GM18519 (cell line): ENCODE measurements at regions not wholly inside any gene's neighbourhood (a gene's known extent, or its start where the extent isn't known, plus 50 kb on each side); places are given as distances from the start of the nearest gene placed in this dataset.

Experiments used
- ATAC-seq: cut with Tn5 transposase; IDR thresholded peaks from one replicate; pipeline ENCODE4 v1.9.1; 2021; ENCODE audit warnings: mild to moderate bottlenecking, moderate library complexity; ENCODE audit not compliant: unreplicated experiment, low FRiP score

GRCh38 chr6:14272737-14273085 lies 155.1 kb downstream of the CD83 start:
- no peak for ATAC-seq

DNA sequence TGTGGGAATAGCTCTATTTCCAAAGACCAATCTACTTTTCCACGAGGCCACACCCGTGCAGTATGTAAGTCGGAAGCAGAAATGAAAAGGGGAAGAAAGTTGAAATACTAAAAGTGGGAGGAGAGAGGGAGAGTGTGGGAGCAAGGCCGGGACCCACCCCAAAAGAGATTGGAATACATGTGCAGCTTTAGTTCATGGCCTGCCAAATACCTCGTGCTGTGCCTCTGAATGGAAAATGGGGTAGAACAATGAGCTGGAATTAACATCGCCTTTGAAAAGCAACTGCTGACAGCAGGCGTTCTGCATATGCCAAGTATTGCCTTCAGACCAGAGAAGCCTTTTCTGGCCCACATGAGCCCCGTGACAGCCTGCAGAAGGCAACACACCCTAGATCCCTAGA lies 155.6 kb downstream of the CD83 start:
- ATAC-seq: no peak

DNA sequence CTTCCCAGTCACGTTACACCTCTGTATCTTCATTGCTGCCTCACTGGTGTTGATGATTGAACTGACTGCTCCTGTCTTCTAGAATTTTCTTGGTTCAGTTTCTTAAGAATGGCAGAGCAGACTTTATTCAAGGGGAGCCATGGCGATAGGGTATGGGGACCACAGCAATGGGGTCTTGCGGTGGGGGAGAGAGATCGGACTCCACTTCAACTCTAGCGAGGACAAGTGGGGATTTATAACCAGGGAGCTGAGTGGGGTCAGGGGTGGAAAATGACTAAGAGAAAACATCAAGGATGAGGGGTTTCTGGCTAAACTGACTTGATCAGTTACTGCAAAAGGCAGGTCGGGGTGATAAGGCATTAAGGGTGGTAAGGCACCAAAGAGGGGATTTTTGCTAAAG lies 156.4 kb downstream of the CD83 start:
- ATAC-seq: no peak

- no peak for ATAC-seq
These were observed 157.2 kb downstream of the CD83 start for GRCh38 chr6:14274546-14275492.

- no peak for ATAC-seq
These were observed 157.9 kb downstream of the CD83 start for GRCh38 chr6:14275493-14275851.

DNA sequence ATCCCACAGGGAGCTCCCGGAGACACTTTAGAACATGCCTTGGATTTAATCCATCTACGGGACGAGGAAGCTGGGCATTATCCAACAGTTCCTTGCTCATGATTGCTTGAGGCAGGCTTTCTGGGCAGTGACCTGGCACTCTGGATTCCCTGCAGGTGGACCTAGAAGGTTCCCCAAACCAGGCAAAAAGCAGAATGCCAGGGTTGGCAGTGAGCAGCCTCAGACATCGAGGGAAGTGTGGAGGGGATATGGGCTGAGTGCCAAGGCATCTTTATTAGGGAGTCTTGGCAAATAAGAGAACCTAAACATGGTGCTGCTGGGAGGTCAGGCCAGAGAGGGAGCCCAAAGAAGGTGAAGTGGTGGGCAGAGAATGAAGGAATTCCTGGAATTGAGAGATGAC lies 158.5 kb downstream of the CD83 start:
- no peak for ATAC-seq

DNA sequence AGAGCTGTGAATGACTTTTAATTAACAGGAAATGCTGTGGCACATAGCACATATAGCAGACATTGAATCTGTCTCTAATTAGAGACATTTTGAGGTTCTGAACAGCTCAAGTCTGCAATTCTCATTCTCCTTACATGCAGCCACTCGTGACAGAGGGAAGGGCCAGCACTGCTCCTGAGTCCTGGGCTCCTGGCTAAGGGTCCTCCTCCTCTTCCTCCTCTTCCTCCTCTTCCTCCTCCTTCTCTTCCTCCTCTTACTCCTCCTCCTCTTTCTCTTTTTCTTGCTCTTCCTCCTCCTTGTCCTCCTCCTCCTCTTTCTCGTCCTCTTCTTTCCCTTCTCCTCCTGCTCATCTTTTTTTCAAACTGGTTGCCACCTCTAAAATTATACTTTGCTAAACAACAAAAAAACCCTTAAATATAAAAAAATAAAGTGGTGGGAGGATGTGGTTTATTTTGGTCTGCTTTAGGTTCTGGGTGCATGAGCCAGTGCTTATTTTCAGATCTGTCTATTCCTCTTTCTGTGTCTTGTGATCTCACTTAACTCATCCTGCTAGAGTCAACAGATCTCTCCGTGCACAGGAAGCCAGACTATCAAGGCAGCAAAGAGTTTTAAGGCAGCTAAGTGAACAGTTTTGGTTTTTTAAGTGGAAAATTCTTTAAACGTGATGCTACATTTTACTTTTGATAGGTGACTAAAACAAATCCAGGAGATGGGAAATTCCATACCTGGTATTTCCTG lies 159.3 kb downstream of the CD83 start:
- ATAC-seq: peak; percentile 86

DNA sequence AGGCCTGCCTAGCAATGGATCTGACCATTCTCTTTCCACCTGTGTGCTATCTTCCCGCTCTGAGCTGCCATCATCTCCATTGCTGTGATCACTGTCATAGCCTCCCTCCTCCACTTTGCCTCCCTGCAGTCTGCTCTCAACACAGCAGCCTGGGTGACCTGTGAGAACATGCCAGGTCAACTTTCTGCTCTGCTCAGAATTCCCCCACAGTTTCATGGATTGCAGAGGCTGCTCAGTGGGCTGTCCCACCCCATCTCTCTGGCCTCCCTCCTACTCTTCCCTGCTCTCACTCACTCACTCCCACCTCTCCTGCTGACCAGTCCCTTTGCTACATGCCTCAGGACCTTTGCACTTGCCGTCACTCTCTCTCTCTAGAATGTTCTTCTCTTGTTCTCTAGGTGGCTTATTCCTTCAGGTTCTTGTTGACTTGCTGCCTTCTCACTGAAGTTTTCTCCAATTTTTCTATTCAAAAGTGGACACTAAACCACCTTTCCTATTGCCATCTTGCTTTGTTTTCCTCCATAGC lies 159.9 kb downstream of the CD83 start:
- ATAC-seq: no peak

GRCh38 chr6:14278006-14278405 lies 160.4 kb downstream of the CD83 start:
- ATAC-seq: no peak

DNA sequence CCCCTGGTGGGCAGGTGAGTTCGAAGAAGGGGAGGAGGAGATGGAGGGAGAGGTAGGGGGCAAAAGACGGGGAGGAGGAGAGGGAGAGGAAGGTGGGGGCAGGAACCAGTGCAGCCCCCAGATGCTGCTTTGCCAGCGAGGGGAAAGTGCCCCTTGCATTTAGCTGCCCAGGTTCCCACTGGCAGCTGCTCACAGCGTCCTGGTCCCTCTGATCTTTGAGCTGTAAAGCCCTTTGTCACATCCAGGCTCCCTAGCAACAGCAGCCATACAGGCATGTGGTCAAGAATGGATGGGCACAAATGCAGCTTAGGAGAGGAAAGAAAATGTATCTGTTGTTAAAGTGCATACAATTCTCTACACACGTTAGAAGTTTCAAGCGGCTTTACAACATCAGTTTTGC lies 160.9 kb downstream of the CD83 start:
- no peak for ATAC-seq

DNA sequence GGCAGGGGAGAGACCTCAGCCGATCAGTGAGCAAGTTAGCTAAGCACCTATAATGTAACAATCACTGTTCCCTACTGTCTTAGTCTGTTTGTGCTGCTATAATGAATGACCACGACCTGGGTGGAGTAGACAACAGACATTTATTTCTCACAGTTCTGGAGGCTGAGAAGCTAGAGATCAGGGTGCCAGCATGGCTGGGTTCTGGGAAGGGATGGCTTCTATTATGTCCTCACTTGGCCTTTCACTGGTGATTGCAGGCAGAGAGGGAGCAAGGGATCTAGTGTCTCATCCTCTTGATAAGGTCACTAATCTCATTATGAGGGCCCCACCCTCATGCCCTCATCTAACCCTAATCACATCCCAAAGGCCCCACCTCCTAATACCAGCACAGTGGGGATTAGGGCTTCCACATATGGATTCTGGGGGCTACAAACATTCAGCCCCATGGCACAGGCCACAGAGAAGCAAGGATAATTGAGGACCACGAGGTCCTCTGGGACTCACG lies 162.5 kb downstream of the CD83 start:
- ATAC-seq: no peak

GRCh38 chr6:14280766-14281293 lies 163.3 kb downstream of the CD83 start:
- no peak for ATAC-seq

GRCh38 chr6:14281811-14282660 lies 164.5 kb downstream of the CD83 start:
- ATAC-seq: no peak

DNA sequence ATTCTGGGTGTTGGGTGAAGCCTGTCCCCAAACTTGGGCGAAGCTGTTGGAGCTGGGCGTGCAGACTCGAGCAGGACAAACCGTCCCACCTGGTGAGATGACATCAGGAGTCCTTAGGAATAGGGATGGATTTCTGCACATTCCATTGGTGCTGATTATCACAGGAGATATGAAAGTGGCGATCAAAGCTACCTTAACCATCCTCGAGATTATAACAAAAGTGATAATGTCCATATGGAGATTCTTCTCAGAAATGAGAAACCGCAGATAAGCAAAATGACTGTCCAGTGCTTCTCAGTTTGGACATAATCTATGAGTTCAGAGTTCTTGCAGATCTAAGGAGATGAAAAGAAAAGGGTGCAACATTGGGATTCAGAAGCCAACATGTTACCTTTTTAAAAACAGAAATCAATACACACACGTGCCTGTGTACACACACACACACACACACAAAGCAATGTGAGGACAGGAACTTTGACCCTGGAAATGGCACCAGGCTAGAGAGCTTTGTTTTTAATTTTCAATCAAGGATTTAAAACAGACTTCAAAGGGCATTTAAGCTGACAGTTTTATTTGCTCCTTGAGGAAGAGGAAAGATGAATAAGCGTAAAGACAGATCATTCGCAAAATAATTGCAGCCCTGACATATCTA lies 165.4 kb downstream of the CD83 start:
- ATAC-seq: no peak

DNA sequence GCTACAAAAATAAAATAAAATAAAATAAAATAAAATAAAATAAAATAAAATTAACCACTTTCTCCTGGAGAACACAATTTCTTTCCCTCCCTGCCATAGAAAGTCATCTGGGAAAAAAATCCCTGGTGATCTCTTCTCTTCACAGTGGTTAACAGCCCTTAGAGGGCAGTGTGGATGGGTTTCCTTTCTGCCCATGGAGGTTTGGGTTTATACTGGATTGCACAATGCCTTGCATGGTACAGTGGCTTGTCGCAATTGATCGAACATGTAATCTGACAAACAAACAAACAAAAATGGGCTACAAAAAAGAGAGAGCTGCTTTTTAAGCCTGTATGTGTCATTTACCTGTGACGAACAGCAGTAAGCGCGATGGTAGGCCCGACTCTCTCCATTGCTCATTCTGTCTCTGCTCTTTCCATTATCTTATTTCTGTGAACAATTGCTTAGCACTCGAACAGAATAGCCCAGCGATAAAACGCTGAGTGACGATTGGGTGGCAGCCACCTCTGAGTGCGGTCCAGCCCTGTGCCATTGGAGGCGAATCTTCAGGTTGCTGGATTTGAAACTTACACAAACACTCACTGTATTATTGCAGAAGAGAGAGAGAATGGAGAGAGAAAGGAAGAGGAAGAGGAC lies 166.1 kb downstream of the CD83 start:
- no peak for ATAC-seq

DNA sequence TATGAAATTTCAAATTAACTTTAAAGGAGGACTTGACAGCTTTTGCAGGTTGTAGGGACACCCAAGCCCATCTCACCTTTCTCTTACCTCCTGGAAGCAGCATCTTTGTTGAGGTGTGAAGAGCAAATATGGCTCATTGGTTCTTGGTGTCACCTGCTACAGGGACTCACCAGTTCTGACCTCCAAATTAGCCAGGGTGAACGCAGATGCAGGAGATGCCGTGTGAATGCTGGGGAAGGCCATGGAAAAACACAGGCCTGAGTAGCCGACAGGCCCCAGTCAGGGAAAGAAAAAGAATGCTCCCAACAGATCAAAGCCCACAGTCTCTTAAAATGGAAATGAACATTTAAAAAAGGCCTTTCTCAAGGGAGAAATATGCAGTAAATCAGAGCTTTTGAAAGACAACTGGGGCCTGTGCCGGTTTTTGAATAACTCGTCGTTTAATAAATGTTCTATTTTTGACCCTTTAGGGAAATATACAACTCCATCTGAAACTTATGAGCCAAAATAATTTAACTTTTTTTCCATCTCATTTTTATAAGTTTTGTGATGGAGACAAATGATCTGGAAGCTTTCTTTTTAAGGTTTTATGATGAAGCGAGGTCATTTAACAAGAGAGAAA lies 167.5 kb downstream of the CD83 start:
- ATAC-seq: no peak

DNA sequence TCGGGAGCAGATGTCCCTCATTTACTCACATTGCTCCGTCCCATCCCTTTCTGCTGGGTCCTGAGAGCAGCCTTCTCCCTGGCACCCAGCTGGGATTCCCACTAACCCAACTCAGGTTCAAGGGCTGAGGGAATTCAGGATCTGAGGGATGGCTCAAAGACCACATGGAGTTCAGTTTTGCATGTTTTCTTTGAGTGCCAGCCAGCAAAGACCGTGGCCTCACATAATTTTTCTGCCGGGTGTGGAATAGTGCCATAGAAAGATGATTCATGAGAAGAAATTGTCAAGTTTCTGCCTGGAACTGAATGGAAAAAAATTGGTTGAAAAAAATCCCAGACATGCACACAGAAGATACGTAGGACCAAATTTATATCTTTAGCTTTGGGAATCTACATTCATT lies 168.6 kb downstream of the CD83 start:
- ATAC-seq: no peak

DNA sequence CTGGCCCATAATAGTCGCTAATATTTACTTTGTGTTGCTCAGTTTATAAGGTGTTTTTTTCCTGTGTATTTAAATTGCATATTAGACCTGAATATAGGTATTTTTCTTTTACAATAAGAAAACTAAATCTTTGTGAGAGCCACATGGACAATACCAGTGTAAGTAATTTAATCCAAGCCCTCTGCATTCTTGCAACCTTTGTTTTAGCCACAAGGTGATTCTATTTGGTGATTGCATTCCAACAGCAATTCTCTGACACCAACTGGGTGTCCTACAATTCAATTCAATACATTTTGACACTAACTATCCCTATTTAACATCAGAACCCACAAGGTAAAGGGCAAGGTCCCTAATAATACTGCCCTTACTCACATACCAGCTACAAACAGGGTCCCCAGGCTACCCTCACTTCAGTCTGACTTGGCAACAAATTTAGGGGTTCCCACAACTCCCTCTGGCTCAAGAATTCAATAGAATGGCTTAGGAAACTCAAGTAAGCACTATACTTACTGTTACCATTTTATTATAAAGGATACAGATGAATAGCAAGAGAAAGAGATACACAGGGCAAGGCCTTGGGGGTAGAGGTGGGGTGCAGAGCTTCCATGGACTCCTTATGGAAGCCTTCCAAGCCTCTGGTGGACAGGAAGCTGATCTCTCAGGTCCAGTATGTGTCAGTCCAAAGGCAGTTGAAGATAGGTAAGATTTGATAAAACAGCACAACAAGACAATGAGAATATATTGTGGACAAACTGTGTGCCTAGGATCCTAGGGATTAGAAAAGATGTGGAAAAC lies 169.3 kb downstream of the CD83 start:
- ATAC-seq: no peak
